ENCODE measurements at regions not wholly inside any gene's neighbourhood (a gene's known extent, or its start where the extent isn't known, plus 50 kb on each side); places are given as distances from the start of the nearest gene placed in this dataset.

GRCh38 chr18:23384778-23385736 is 68.0 kb upstream of the RIOK3 start (continued):
- TF ChIP-seq ZNF713 (CRISPR knock-in tag; IDR thresholded peaks at IDR 0.05) (0 out of 2 replicates have a peak, but pooled peaks have one; percentile 70), ZNF503 (CRISPR knock-in tag; IDR thresholded peaks at IDR 0.05) (peak; percentile 46; the same call in 1 of the 2 replicates), ESRRA (CRISPR knock-in tag; IDR thresholded peaks at IDR 0.05; ENCODE audit: low read depth) (peak; percentile 76; the same call in 1 of the 2 replicates), MYC (CRISPR knock-in tag; IDR thresholded peaks at IDR 0.05; ENCODE audit: borderline replicate concordance) (peak; percentile 67; the same call in 1 of the 2 replicates), ZBTB2 (CRISPR knock-in tag; IDR thresholded peaks at IDR 0.05; ENCODE audit: low read depth) (0 out of 2 replicates have a peak, but pooled peaks have one; percentile 9), PATZ1 (CRISPR knock-in tag; IDR thresholded peaks at IDR 0.05) (peak; percentile 96), IRF1 (CRISPR knock-in tag; IDR thresholded peaks at IDR 0.05; ENCODE audit: low read depth) (no peak), DNMT1 (CRISPR knock-in tag; IDR thresholded peaks at IDR 0.05) (no peak), ETV5 (CRISPR knock-in tag; IDR thresholded peaks at IDR 0.05; ENCODE audit: borderline replicate concordance) (peak; percentile 100), ZNF205 (CRISPR knock-in tag; IDR thresholded peaks at IDR 0.05) (peak; percentile 77), ZNF746 (CRISPR knock-in tag; IDR thresholded peaks at IDR 0.05) (peak; percentile 67; the same call in 1 of the 2 replicates), KAT8 (CRISPR knock-in tag; IDR thresholded peaks at IDR 0.05) (peak; percentile 64), TP53 (CRISPR knock-in tag; conservative IDR thresholded peaks at IDR 0.05) (no peak), IRF2 (CRISPR knock-in tag; IDR thresholded peaks at IDR 0.05) (peak; percentile 68), MTA1 (CRISPR knock-in tag; IDR thresholded peaks at IDR 0.05; ENCODE audit: borderline replicate concordance) (peak; percentile 83; the same call in 1 of the 2 replicates), ZNF572 (CRISPR knock-in tag; IDR thresholded peaks at IDR 0.05) (no peak), PPARG (CRISPR knock-in tag; conservative IDR thresholded peaks at IDR 0.05) (peak; percentile 87; the same call in 1 of the 2 replicates), FOXP1 (IDR thresholded peaks at IDR 0.05) (no peak), FOXP1 (CRISPR knock-in tag; IDR thresholded peaks at IDR 0.05) (peak; percentile 90), KDM1A (CRISPR knock-in tag; IDR thresholded peaks at IDR 0.05) (peak; percentile 45; the same call in 1 of the 2 replicates), ZNF580 (CRISPR knock-in tag; IDR thresholded peaks at IDR 0.05; ENCODE audit: borderline replicate concordance, low read depth) (0 out of 2 replicates have a peak, but pooled peaks have one; percentile 26), ZNF362 (CRISPR knock-in tag; IDR thresholded peaks at IDR 0.05; ENCODE audit: borderline replicate concordance) (peak; percentile 56; the same call in 1 of the 2 replicates)
